ENCODE measurements at regions not wholly inside any gene's neighbourhood (a gene's known extent, or its start where the extent isn't known, plus 50 kb on each side); places are given as distances from the start of the nearest gene placed in this dataset.

GRCh38 chr5:120236360-120236759, 227.7 kb upstream of the PRR16 start:
- DNase-seq (ENCODE audit: extremely low read depth, low read depth) = no peak
- no peak for TF ChIP-seq CTCF (IDR thresholded peaks at IDR 0.05; ENCODE audit: low read depth, low read length, missing control alignments)
- no peak overlapping the region for H3K4me3 ChIP-seq (replicated peaks; ENCODE audit: low read depth, low read length)

GRCh38 chr5:120239086-120239485, 225.0 kb upstream of the PRR16 start:
- TF ChIP-seq CTCF (IDR thresholded peaks at IDR 0.05; ENCODE audit: low read depth, low read length, missing control alignments) = no peak
- no peak for DNase-seq (ENCODE audit: extremely low read depth, low read depth)
- H3K4me3 ChIP-seq (replicated peaks; ENCODE audit: low read depth, low read length) = no peak overlapping the region

- no peak for DNase-seq (ENCODE audit: extremely low read depth, low read depth)
- no peak overlapping the region for H3K4me3 ChIP-seq (replicated peaks; ENCODE audit: low read depth, low read length)
- TF ChIP-seq CTCF (IDR thresholded peaks at IDR 0.05; ENCODE audit: low read depth, low read length, missing control alignments) = no peak
These were observed 223.4 kb upstream of the PRR16 start for GRCh38 chr5:120240706-120241105.

- H3K4me3 ChIP-seq (replicated peaks; ENCODE audit: low read depth, low read length) = no peak overlapping the region
- DNase-seq (ENCODE audit: extremely low read depth, low read depth) = no peak
- TF ChIP-seq CTCF (IDR thresholded peaks at IDR 0.05; ENCODE audit: low read depth, low read length, missing control alignments) = no peak
These were observed 222.7 kb upstream of the PRR16 start for GRCh38 chr5:120241400-120241799.

GRCh38 chr5:120251898-120252297, 212.2 kb upstream of the PRR16 start:
- H3K4me3 ChIP-seq (replicated peaks; ENCODE audit: low read depth, low read length) = no peak overlapping the region
- no peak for TF ChIP-seq CTCF (IDR thresholded peaks at IDR 0.05; ENCODE audit: low read depth, low read length, missing control alignments)
- DNase-seq (ENCODE audit: extremely low read depth, low read depth) = no peak

GRCh38 chr5:120252839-120253238, 211.3 kb upstream of the PRR16 start:
- H3K4me3 ChIP-seq (replicated peaks; ENCODE audit: low read depth, low read length) = no peak overlapping the region
- no peak for DNase-seq (ENCODE audit: extremely low read depth, low read depth)
- no peak for TF ChIP-seq CTCF (IDR thresholded peaks at IDR 0.05; ENCODE audit: low read depth, low read length, missing control alignments)

GRCh38 chr5:120254385-120254784, 209.7 kb upstream of the PRR16 start:
- H3K4me3 ChIP-seq (replicated peaks; ENCODE audit: low read depth, low read length) = no peak overlapping the region
- TF ChIP-seq CTCF (IDR thresholded peaks at IDR 0.05; ENCODE audit: low read depth, low read length, missing control alignments) = no peak
- no peak for DNase-seq (ENCODE audit: extremely low read depth, low read depth)

Measured in HFF-Myc (cell line).